ENCODE measurements at regions not wholly inside any gene's neighbourhood (a gene's known extent, or its start where the extent isn't known, plus 50 kb on each side); places are given as distances from the start of the nearest gene placed in this dataset.

DNA sequence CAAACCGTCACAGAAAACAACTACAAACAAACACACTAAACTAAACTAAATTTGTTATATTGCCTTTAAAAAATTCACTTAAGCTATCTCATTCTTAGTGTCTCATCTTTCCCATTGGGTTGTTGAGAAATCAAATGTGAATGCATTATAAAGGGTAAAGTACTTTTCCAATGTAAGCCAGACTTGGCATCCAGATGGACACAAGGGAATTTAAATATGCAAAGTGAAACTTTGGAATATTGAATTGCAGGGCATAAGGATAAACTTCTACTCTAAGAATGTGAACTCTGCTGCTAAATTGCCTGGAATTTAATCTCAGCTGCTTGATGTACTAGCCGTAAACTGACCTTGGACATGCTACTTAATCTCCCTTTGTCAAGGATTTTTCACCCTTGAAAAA is 1554.6 kb downstream of the CDH8 start:
- TF ChIP-seq, protein P1, sequence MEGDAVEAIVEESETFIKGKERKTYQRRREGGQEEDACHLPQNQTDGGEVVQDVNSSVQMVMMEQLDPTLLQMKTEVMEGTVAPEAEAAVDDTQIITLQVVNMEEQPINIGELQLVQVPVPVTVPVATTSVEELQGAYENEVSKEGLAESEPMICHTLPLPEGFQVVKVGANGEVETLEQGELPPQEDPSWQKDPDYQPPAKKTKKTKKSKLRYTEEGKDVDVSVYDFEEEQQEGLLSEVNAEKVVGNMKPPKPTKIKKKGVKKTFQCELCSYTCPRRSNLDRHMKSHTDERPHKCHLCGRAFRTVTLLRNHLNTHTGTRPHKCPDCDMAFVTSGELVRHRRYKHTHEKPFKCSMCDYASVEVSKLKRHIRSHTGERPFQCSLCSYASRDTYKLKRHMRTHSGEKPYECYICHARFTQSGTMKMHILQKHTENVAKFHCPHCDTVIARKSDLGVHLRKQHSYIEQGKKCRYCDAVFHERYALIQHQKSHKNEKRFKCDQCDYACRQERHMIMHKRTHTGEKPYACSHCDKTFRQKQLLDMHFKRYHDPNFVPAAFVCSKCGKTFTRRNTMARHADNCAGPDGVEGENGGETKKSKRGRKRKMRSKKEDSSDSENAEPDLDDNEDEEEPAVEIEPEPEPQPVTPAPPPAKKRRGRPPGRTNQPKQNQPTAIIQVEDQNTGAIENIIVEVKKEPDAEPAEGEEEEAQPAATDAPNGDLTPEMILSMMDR (conservative IDR thresholded peaks at IDR 0.05) = no peak
- H3K27ac ChIP-seq = no peak overlapping the region

DNA sequence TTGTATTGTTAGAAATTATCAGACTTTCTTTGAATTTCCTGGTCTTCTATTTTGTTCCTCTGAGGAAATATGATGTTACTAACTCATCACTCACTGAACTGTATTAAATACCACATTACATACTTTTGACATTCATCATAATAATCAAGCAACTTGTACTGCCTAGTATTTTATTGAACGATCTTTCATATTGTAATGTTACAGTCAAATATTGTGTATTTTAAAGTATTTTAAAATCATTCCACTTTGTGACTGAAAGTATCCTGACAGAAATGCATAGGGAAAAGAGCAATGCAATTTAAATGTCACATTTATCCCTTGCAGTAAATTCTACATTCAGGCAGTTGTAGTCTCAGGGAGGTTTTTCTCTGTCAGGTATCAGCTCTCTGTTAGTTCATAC is 1557.4 kb downstream of the CDH8 start:
- TF ChIP-seq, protein P1 (conservative IDR thresholded peaks at IDR 0.05) = no peak
- H3K27ac ChIP-seq = no peak overlapping the region

DNA sequence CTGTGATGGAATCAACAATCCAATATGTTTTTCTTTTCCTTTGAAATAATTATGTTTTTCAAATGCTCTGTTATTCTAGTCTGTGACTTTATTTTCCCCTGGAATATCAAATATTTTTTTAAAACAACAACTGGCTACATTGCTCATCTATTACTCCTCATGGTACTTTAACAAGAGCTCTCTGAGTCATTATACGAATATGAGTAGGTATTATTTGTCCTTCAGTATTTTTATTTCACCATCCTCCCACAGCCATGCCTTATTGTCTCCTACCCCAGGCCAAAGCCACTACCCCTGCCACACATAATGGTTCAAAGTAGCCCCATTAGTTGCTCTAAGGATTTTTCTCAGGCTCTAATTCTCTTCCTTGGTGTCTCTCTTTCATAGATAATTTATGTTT is 1572.3 kb downstream of the CDH8 start:
- H3K27ac ChIP-seq = no peak overlapping the region
- TF ChIP-seq, protein P1 (conservative IDR thresholded peaks at IDR 0.05) = no peak

DNA sequence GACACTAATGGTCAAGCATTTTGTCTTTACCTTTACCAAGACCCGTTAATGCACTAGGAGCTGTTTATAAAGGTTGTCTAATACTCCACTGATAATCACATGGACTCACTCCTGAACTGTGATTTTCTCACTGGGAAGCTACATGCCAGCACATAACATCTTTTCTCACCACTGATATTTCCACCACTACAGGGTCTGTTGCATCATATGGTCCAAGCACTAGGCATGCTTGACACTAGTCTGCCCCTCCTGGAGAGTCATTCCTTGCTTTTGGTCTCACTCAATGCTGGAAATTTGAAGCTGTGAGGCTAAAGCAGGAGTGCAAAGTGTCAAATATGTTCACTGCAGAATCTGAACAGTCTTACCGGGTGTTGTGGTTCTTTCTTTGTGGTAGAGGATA is 1576.8 kb downstream of the CDH8 start:
- H3K27ac ChIP-seq = no peak overlapping the region
- TF ChIP-seq, protein P1 (conservative IDR thresholded peaks at IDR 0.05) = no peak

DNA sequence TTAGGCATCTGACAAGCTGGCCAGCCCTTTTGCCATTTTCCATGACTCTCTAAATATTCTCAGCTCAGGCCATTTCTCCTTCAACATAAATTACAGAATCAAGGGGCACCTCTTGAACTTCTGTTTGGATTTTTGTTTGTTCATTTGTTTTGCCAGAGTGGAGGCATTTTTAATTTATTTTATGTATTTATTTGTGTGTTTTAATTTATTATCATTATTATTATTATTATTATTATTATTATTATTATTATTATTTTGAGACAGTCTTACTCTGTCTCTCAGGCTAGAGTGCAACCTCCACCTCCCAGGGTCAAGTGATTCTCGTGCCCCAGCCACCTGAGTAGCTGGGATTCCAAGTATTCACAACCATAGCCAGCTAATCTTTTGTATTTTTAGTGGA is 1578.0 kb downstream of the CDH8 start:
- TF ChIP-seq, protein P1 (conservative IDR thresholded peaks at IDR 0.05) = no peak
- no peak overlapping the region for H3K27ac ChIP-seq

DNA sequence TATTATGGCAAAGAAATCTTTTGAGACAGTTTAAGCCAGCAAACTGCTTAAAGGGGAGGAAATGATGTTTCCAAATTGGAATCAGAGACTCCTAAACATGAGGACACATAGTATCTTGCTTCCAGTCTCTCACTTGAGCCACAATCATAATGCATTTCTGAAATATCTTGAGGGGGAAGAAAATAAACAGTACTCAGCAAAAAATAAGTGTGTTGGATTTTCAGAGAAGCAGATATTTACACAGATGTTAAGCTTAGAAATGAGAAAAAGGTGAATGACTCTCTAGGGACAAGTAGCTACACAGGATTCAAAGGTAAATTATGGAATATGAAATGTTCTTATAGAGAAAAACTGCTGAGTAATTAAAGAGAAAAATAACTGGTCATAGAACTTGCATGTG is 1583.6 kb downstream of the CDH8 start:
- no peak overlapping the region for H3K27ac ChIP-seq
- TF ChIP-seq, protein P1 (conservative IDR thresholded peaks at IDR 0.05) = no peak

DNA sequence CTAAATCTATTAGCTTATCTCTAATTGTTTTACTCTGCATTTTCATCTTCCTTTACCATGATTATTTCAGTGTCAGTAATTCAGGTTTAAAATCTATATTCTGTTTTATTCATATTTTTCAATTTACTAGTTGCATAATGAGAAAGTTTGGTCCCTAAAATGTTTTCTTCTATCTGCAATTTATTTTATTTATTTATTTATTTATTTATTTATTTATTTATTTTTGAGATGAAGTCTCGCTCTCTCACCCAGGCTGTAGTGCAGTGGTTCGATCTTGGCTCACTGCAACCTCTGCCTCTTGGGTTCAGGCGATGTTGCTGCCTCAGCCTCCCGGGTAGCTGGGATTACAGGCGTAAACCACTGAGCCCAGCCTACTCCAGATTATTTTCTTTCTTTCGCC is 1597.3 kb downstream of the CDH8 start:
- no peak overlapping the region for H3K27ac ChIP-seq
- TF ChIP-seq, protein P1 (conservative IDR thresholded peaks at IDR 0.05) = no peak

DNA sequence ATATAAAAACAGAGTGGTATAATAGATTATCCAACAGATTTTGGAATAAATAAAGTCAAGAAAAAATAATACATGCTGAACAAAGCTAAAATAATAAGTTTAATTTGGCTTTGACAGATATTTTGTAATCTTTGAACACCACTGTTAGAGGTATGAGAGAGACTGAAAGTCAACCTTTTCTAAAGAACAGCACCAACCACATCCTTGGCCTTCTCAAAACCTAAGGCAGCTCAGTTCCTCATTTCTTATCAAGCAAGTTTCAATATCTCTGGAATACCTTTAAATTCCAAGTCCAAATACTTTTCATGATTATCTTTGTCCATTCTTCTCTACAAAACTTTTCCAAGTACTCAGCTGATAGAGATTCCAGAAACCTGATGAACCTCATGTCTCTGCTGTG is 1603.8 kb downstream of the CDH8 start:
- no peak overlapping the region for H3K27ac ChIP-seq
- TF ChIP-seq, protein P1 (conservative IDR thresholded peaks at IDR 0.05) = no peak
